Type B pancreatic cell (in vitro differentiated cells): ENCODE measurements at regions not wholly inside any gene's neighbourhood (a gene's known extent, or its start where the extent isn't known, plus 50 kb on each side); places are given as distances from the start of the nearest gene placed in this dataset.

ENCODE experiments used
- DNase-seq: peaks from one replicate; pipeline ENCODE4 v3.0.0; 2021; ENCODE audit warnings: mixed read lengths; ENCODE audit not compliant: unreplicated experiment; ENCODE audit errors: extremely low spot score
- H3K27ac Mint-ChIP-seq: 2 replicates; pipeline ENCODE4 v1.8.0; 2021; ENCODE audit warnings: mild to moderate bottlenecking, mixed read lengths
- H3K27me3 Mint-ChIP-seq: 2 replicates; pipeline ENCODE4 v1.8.0; 2021; ENCODE audit warnings: mixed read lengths
- H3K36me3 Mint-ChIP-seq: 2 replicates; pipeline ENCODE4 v1.8.0; 2021; ENCODE audit warnings: mixed read lengths
- H3K4me1 Mint-ChIP-seq: one replicate; pipeline ENCODE4 v1.8.0; 2021; ENCODE audit warnings: mixed read lengths; ENCODE audit not compliant: unreplicated experiment
- H3K4me3 Mint-ChIP-seq: 2 replicates; pipeline ENCODE4 v1.8.0; 2021; ENCODE audit warnings: mild to moderate bottlenecking, mixed read lengths
- H3K9me3 Mint-ChIP-seq: 2 replicates; pipeline ENCODE4 v1.8.0; 2021; ENCODE audit warnings: mixed read lengths
- CTCF ChIP-seq: fragments of 200-600 bp; sonication (generic); conservative IDR thresholded peaks from 2 replicates; pipeline ENCODE4 v1.5.0; 2021; ENCODE audit warnings: antibody characterized with exemption, mild to moderate bottlenecking

GRCh38 chr5:102010644-102011043, 285.4 kb downstream of the SLCO4C1 start:
- Mint-ChIP-seq H3K27ac (no peak overlapping the region), H3K9me3 (no peaks in the 10 kb centered on the region), H3K4me3 (no peak overlapping the region), H3K27me3 (no peaks in the 10 kb centered on the region), H3K36me3 (no peaks in the 10 kb centered on the region), H3K4me1 (no peaks in the 10 kb centered on the region)
- TF ChIP-seq CTCF: no peak
- DNase-seq: no peak

- Mint-ChIP-seq H3K27me3 (no peaks in the 10 kb centered on the region), H3K4me1 (no peaks in the 10 kb centered on the region), H3K36me3 (no peaks in the 10 kb centered on the region), H3K9me3 (no peaks in the 10 kb centered on the region), H3K4me3 (no peak overlapping the region), H3K27ac (peak overlapping the region; percentile 99)
- DNase-seq: no peak
- no peak for TF ChIP-seq CTCF
These were observed 298.8 kb downstream of the SLCO4C1 start for GRCh38 chr5:101997235-101997634.

DNA sequence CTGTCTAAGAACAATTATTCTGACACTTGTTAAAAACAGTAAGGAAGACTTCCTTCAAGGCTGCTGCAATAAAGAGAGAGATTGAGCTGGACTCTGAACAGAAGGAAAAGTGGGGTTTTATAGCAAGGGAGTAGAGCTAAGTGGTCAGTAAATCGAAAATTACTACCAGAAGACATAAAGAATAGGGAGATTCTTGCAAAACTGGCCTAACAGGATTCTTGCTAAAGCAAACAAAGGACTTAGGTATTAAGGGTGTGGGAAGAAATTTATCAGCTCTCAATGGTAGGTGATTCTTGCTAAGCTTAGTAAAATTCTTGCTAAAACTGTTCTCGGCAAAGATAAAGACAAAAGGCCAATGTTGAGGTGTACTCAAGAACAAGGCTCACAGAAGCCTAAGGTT, 300.5 kb downstream of the SLCO4C1 start:
- TF ChIP-seq CTCF: no peak
- Mint-ChIP-seq H3K27me3 (no peaks in the 10 kb centered on the region), H3K27ac (peak overlapping the region; percentile 99), H3K4me1 (no peaks in the 10 kb centered on the region), H3K9me3 (no peaks in the 10 kb centered on the region), H3K36me3 (no peaks in the 10 kb centered on the region), H3K4me3 (peak overlapping the region; percentile 75)
- no peak for DNase-seq

DNA sequence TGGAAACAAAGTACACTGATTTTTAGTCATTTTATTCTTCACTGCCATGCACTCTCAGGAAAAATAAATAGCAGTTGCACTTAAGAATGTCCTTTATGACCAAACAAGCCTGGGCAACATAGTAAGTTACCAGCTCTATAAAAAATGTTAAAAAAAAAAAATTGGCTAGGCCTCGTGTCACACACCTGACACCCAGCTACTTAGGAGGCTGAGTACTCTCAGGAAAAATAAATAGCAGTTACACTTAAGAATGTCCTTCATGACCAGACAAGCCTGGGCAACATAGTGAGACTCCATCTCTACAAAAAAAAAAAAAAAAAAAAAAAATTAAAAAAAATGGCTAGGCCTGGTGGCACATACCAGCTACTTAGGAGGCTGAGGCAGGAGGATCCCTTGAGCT, 304.6 kb downstream of the SLCO4C1 start:
- DNase-seq: no peak
- no peaks in the 10 kb centered on the region for H3K27me3 Mint-ChIP-seq
- TF ChIP-seq CTCF: no peak
- H3K36me3 Mint-ChIP-seq: no peaks in the 10 kb centered on the region
- H3K4me3 Mint-ChIP-seq: no peak overlapping the region
- no peaks in the 10 kb centered on the region for H3K9me3 Mint-ChIP-seq
- no peaks in the 10 kb centered on the region for H3K4me1 Mint-ChIP-seq
- H3K27ac Mint-ChIP-seq: no peak overlapping the region

- Mint-ChIP-seq H3K27ac (no peak overlapping the region), H3K36me3 (no peaks in the 10 kb centered on the region), H3K4me3 (no peak overlapping the region), H3K27me3 (no peaks in the 10 kb centered on the region), H3K9me3 (no peaks in the 10 kb centered on the region), H3K4me1 (no peaks in the 10 kb centered on the region)
- TF ChIP-seq CTCF: no peak
- DNase-seq: no peak
These were observed 306.4 kb downstream of the SLCO4C1 start for GRCh38 chr5:101989659-101990058.

- Mint-ChIP-seq H3K4me3 (no peak overlapping the region), H3K9me3 (no peaks in the 10 kb centered on the region), H3K36me3 (no peaks in the 10 kb centered on the region), H3K27ac (no peak overlapping the region), H3K27me3 (no peaks in the 10 kb centered on the region), H3K4me1 (peaks cover 4% of the 10 kb centered on the region)
- no peak for DNase-seq
- TF ChIP-seq CTCF: peak; percentile 87
These were observed 318.2 kb downstream of the SLCO4C1 start for GRCh38 chr5:101977729-101978345.
